HL-60 (cell line): ENCODE measurements at regions not wholly inside any gene's neighbourhood (a gene's known extent, or its start where the extent isn't known, plus 50 kb on each side); places are given as distances from the start of the nearest gene placed in this dataset.

Experiments
- CTCF ChIP-seq: IDR thresholded peaks from one replicate; pipeline ENCODE4 v1.5.1; 2011; ENCODE audit warnings: low read length, control low read depth, inconsistent platforms; ENCODE audit not compliant: insufficient read depth
- GABPA ChIP-seq: IDR thresholded peaks from 2 replicates; pipeline ENCODE4 v1.6.1; 2012; ENCODE audit warnings: low read depth
- REST ChIP-seq: IDR thresholded peaks from 2 replicates; pipeline ENCODE4 v1.6.1; 2012; ENCODE audit warnings: low read depth; ENCODE audit not compliant: insufficient replicate concordance

- TF ChIP-seq CTCF (no peak), GABPA (no peak), REST (no peak)
Observed at GRCh38 chr17:33986088-33986487, 269.0 kb upstream of the CCL2 start.
